GM18511 (cell line): ENCODE measurements at regions not wholly inside any gene's neighbourhood (a gene's known extent, or its start where the extent isn't known, plus 50 kb on each side); places are given as distances from the start of the nearest gene placed in this dataset.
"Not testable (repeated sequence)": the region's sequence is repeated elsewhere in the genome, so short reads cannot be mapped to it uniquely, and the experiment has no call there.

Source experiments
- ATAC-seq: cut with Tn5 transposase; IDR thresholded peaks from one replicate; pipeline ENCODE4 v1.9.1; 2021; ENCODE audit warnings: mild to moderate bottlenecking, moderate library complexity; ENCODE audit not compliant: unreplicated experiment

DNA sequence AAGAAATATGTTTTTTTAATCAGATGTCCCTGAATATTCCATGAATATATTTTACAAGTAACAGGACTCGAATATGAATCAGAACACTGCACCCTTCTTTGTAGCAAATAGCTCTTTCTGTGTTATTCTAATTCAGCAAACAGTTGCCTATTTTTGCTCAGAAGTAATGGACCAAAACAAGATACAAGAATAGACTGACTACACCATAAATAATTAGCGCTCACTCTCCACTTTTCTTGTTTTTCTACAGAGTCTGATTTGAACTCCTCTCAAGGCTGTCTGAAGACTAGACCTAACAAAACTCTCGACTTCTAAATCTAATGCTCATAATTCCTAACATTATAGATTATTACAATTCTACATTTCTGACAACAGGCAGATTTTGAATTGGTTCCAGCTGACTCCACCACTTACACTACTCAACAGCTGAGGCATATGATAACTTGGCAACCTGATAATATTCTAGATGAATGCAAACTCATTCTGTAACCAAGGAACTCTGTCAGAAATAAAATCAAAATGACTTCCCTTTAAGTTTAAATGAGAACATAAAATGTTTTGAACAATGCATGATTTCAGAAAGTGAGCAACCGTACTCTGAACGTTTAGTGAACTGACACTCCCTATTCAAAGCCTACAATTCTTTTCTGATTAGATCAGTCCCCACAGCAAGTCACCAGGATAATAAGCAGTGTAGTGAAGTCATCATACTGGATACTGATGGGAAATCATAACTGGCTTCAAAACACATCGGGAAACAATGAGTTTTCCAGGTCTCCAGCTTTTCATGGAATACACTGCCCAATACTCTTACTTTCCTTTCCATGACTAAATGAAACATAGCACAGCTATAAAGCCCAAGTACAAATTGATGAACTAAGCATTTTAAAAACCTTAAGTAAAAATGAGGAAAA lies 114.2 kb upstream of the BEND6 start:
- ATAC-seq = no peak

DNA sequence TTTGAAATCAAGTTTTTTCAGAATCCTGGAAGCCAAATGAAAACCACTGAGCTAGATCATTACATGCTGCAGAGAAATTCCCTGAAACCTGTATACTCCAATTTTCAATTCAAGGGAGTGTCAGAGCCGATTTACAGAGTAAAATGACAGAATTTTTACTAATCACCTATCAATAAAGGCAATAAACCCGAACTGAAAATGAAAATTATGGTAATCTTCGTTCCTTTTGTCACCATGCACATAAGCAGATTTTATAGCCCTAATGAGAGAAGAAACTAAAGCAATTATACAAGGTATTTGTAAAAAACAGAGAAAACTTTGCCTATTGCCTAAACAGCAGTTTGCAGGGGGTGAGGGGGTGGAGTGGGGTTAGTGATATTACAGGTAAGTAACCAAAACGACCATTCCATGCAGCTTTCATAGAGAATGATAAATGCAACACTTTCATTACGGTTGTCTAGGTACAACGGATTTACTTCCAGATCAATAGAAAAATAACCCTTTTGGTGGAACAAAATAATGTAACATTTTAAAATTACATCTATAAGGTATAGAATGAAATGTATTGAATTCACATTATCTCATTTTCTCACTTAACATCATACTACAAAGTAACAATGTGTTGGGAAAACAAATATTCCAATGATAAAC lies 115.2 kb upstream of the BEND6 start:
- no peak for ATAC-seq

DNA sequence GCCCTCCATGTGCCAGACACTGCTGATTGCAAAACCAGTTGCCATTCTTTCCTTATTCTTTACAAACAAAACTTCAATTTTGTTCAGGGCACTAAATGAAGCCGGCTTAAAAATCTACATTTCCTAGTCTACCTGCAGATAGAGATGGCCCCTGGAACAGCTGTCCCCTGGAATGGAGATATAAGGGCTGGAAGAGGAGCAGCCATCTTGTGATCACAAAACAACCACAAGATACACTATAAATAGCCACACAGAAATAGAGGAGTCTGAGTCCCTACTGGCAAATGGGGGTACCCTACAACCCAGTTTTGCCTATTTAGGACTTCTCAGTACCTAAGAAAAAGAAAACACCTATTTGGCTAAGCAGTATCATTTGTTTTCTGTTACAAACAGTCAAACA lies 115.9 kb upstream of the BEND6 start:
- ATAC-seq = no peak

DNA sequence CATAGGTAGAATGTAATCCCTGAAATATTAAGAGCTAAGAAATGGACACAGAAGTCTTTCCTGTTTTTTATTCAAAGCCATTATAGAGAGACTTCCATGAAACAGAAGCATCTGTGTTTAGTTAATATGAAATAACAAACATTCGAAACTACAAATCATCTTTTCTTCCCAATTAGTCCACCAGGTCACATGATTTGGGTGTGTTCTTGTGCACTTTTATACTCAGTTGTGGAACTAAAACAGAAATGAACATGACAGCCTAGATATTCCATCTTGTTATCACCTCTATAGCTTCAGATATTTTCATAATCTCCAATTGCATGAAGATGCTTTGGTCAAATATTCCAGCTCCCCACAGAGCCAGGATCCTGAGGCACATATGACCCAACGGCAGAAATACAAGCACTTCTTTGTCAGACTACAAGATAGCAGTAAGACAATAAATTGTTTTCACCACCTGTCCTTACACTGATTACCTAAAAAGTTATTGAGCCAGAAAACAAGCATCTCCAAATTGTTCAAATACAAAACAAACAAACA lies 116.8 kb upstream of the BEND6 start:
- ATAC-seq = no peak

DNA sequence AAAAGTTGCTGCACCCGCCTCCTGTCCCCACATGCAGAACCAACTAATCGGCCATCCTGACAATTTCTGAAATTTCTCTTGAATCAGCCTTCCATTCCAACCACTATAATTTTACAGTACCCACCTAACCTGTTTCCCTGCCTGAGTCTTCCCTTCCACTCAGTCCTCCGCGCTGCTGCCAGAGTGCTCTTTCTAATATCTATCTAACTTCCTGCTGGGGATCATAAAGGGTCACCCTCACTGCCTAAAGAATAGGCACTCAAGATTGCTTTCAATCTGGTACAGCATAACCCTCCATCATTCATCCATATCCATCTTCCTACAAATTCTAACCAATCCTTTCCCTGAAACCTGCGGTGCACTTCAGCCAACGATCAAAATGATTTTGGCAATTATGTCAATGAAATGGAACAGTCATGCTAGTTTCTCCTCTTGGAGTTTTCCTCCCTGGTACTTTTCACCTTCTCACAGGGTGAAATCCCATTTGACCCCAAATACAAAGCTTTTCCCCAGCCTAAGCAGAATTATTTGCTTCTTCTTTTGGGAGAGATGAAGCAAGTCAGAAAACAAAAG lies 117.5 kb upstream of the BEND6 start:
- no peak for ATAC-seq

DNA sequence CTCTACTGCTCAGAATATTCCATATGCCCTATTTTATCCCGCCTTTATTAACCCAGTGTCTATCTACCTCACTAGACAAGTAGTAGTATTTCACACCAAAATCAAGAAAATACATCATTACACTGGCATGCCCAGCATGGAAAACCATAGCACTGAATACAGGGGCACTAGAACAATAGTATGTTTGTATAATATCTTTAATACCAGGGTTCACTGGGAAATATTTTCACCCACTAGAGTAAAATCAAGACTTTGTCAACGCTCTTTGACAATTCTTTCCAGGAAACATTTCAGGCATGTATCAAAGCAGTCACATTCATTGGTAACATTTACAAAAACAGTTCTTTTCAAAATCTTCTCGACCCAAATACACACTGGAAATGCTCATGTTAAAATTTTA lies 119.3 kb upstream of the BEND6 start:
- no peak for ATAC-seq

DNA sequence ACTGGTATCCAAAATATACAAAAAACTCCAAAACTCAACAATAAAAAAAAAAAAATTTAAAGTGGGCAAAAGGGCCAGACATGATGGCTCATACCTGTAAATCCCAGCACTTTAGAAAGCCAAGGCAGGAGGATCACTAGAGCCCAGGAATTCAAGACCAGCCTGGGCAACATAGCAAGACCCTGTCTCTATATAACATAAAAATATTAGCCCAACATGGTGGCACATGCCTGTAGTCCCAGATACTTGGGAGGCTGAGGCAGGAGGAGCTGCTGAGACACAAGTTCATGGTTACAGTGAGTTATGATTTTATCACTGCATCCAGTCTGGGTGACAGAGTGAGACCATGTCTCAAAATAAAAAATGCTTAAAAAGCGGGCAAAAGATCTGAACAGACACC lies 121.0 kb upstream of the BEND6 start:
- no peak for ATAC-seq

DNA sequence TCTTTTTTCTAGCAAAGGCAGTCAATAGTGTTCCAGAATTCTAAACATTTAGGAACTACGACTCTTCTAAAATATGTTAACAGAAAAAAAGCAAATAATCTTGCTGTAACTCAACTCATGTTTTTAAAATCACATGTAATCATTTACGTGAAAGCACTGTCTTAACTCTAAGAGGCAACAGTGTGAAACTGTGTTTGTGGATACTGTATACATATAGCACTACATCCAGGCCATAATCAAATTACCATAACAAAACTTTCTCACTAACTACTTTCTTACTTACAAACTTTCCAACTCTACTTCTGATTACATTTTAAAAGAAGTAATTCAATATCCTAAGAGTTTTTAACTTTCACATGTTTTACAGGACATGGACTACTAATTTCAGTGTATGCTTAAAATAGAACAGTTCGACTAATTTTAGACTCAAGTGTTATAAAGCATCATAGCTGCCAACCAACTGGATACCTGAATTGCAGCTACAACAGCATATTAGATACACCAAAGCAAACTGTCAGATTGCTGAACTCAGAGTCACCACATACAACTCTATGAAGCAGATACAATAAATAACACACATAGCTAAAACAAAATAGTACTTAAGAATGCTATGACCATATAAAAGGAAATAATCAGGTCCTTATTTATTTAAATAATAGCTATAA lies 121.6 kb upstream of the BEND6 start:
- ATAC-seq = peak; percentile 60

DNA sequence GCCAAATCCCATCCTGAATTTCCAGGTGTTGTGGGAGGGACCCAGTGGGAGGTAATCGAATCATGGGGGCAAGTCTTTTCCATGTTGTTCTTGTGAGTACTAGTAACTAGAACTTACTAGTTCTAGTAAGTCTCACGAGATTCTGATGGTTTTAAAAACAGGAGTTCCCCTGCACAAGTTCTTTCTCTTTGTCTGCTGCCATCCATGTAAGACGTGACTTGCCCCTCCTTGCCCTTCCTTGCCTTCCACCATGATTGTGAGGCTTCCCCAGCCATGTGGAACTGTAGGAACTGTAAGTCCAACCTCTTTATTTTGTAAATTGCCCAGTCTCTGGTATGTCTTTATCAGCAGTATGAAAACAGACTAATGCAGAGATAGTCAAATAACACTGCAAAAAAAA lies 122.7 kb upstream of the BEND6 start:
- ATAC-seq = no peak

DNA sequence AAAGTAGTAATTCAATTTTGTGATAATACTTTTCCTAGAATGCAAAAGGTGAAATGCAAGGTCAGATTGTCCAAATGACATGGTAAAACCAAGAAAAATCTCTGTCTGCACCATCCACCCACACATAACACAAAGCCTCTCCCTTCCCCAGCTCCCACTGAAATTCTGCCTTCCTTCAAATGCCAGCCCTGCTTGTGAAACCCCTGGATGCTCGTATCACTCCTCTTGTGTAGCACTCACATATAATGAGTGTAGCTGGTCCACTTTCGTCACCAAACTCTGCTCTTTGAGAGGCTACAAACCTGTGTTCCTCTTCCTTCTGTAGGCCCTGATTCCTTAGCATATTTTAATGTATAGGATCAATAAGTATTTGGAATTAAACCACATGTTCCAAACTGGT lies 123.6 kb upstream of the BEND6 start:
- no peak for ATAC-seq

DNA sequence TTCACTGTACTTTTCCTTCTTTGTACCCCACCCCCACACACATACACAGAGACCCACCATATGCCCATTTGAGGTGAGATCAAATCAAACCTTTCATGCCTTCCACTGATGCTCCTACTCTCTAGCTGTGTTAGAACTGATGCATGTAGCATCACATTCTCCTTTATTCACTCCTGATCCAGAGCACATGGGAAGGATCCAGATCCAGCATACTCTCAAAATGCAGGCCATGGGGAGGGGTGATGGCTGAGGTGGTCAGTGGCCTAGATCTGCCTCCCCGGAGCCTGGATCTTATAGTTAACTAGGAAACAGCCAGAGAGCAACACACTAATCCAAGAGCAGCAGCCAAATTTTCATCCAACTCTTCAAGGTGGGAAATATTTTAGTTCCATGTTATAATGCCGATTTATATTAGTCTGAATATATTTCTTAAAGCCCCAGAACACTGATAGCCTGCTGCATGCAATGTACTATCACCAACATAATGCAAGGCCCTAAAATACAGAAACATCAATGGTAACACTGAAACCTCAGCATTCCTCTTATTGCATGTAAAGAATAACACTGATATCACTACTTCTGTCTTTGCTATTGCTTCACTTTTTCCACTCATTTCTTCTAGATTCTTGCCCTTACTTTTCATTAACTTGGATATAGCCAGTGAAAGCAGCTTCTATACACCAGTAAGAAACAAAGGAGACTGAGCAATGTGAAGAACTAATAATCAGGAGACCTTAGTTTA lies 126.8 kb upstream of the BEND6 start:
- no peak for ATAC-seq

DNA sequence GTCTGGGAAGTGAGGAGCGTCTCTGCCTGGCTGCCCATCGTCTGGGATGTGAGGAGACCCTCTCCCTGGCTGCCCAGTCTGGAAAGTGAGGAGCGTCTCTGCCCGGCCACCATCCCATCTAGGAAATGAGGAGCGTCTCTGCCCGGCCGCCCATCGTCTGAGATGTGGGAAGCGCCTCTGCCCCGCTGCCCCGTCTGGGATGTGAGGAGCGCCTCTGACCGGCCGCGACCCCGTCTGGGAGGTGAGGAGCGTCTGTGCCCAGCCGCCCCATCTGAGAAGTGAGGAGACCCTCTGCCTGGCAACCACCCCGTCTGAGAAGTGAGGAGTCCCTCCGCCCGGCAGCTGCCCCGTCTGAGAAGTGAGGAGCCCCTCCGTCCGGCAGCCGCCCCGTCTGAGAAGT lies 130.5 kb upstream of the BEND6 start:
- not testable (repeated sequence) for ATAC-seq

DNA sequence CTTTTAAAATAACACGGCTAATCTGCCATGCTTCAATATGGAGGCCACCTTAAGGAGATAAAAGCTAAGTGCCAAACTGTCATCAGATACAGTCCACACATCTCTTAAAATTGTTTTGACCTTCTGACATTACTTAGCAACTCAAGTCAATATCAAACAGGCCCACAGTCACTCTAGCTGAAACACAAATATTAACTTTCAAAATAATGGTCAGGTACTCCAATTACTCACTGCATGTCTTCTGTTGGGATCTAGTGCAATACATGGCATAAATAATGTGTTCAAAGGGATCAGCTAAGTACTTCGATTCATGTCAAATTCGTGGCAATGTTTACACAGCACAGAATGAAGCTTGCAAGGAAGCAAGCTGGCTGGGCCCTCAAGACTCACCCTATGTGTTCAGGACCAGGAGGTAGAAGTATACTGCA lies 133.9 kb upstream of the BEND6 start:
- no peak for ATAC-seq

DNA sequence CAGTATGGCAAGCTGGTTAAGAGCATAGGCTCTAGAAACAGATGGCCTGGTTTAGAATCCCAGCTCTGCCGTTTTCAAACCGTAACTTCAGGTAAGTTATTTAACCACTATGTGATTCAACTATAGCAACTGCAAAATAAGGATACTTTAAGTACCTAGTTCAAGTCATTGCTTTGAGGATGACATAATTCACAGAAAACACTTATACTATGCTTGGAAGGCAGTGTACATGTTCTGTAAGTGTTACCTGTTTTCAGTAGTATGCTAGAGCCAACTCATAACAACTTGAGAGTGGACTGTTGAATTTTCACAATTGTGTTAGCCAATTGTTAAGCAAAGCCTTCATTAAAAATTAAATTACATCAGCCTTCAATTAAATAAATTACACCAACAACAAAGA lies 134.8 kb upstream of the BEND6 start:
- ATAC-seq = no peak

DNA sequence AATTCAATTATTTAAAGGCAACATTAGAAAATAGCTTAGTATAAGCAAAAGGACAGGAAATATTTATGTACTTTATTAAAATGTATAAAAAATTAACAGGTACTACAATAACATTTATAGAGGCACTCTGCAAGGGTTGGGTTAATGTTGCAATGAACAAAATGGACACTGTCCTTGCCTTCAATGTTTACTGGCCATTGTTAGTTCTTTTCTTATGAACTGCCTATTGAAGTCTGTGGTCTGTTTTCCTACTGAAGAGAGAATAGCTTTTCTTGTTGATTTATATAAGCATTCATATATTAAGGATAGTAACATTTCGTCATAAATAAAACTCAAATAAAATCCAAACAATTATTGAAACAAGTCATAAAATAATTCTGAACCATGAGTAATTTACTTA lies 135.3 kb upstream of the BEND6 start:
- no peak for ATAC-seq

DNA sequence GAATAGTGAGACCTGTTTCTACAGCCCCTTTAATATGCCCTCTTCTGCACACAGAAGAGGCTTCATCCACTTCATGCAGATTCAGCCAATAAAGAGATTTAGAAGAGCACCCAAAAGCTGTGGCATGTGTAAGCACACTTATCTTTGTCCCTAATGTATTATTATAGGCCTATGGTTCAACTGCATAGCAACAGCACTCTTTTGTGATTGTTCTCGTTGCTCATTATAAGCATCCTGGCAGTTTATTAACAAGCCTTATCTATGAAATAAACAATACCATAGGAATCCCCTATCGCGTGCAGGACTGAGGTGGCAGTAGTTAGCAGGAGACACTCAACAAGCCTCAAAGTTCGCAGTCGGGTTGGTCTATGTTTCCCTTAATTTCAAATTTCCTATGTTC lies 138.5 kb upstream of the BEND6 start:
- no peak for ATAC-seq

DNA sequence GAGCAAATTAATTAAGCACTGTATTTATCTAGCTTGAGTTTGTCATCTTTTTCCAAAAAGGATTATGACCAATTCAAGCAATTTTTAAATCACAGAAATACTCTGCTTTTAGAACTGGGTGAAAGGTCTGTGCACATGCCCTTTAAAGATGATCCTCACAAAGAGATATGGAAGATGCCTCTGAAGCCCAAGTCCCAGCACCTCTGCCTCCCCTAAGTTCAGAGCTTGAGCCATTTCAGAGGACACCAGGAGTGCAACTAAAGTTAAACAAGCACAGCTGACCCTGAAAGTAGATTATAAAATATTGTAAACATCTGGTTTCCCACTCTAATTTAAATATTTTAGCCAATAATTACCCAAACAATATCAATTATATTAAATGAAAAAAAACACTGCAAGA lies 139.5 kb upstream of the BEND6 start:
- no peak for ATAC-seq

DNA sequence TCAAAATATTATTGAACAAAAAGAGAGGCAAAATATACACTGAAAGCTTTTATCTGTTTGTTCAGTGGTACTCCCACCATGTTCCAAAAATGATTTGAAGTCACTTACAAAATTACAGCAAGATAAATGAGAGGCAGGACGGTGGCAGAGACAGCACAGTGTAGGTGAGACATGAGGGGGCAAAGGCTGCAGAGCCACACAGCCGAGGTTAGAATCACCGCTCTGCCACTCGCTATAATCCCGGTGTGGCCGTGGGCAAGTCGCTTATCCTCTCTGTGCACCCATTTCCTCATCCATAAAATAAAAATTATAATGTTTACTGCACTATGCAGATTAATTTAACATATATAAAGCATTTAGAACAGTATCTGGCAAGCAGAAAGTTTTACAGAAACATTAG lies 140.1 kb upstream of the BEND6 start:
- peak; percentile 7 for ATAC-seq

DNA sequence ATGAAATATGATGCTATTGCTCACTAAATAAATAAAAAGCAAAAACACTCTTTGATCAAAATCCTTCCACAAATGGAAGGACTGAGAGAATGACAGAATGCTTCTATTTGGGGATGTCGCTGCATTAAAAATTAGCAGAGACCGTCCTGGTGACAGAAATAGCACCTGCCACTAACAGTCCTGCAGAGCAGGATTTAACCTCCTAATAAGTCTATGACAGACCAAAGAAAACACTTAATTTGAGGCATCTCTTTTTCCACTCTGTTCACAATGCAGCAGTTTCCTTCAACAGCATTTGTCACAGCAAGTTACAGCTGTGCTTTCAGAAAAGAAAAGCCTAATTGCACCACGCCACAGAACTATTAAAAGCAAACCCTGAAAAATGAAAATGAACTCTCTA lies 140.6 kb upstream of the BEND6 start:
- peak; percentile 57 for ATAC-seq

DNA sequence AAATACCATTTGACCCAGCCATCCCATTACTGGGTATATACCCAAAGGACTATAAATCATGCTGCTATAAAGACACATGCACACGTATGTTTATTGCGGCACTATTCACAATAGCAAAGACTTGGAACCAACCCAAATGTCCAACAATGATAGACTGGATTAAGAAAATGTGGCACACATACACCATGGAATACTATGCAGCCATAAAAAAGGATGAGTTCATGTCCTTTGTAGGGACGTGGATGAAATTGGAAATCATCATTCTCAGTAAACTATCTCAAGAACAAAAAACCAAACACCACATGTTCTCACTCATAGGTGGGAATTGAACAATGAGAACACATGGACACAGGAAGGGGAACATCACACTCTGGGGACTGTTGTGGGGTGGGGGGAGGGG lies 142.1 kb upstream of the BEND6 start:
- not testable (repeated sequence) for ATAC-seq
